Hepatocyte (in vitro differentiated cells): ENCODE measurements at regions not wholly inside any gene's neighbourhood (a gene's known extent, or its start where the extent isn't known, plus 50 kb on each side); places are given as distances from the start of the nearest gene placed in this dataset.

Experiments used
- CTCF ChIP-seq: fragments of 200-600 bp; sonication (generic); IDR thresholded peaks from 2 replicates; pipeline ENCODE4 v1.5.1; 2016; ENCODE audit warnings: antibody characterized with exemption, mild to moderate bottlenecking; ENCODE audit not compliant: poor library complexity
- EZH2 ChIP-seq: fragments of 200-600 bp; sonication (generic); IDR thresholded peaks from 2 replicates; pipeline ENCODE4 v1.6.1; 2016; ENCODE audit warnings: antibody characterized with exemption, mild to moderate bottlenecking, borderline replicate concordance

- TF ChIP-seq CTCF (no peak), EZH2 (no peak)
Measured at GRCh38 chr2:239884875-239885274, 140.3 kb downstream of the NDUFA10 start.
